ENCODE measurements at regions not wholly inside any gene's neighbourhood (a gene's known extent, or its start where the extent isn't known, plus 50 kb on each side); places are given as distances from the start of the nearest gene placed in this dataset.

DNA sequence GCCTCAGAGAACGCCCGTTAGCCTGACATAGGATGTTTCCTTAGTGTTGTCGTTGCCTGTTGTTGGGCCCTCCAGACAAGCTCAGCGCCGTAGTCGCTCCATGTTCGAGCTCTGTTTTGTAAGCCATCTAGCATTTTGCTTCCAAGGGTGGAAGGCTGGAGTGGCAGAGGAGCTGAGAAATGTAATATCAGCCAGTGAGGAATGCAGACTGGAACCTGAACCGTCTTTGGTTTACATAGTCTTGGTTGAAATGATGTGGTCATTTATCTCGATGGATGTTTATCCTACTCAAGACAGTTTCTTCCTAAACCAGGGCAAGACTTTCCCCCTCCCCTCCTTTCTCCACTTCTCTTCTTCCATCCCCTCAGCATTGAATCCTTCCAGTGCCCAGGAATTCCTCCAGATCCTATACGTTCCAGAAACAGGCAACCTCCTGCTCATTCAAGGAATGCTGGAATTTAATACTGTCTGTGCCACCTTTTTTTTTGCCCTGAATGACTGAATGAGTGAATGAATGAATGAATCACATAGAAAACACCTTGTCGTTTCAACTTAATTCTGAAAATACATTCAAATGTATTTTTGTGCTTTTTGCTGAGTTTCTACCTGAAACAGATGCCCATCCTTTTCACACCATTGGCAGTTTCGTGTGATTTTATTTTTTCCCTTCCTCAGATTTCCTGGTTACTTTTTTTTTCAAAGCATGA lies 109.5 kb upstream of the MBNL2 start:
- DNase-seq: no peak

DNA sequence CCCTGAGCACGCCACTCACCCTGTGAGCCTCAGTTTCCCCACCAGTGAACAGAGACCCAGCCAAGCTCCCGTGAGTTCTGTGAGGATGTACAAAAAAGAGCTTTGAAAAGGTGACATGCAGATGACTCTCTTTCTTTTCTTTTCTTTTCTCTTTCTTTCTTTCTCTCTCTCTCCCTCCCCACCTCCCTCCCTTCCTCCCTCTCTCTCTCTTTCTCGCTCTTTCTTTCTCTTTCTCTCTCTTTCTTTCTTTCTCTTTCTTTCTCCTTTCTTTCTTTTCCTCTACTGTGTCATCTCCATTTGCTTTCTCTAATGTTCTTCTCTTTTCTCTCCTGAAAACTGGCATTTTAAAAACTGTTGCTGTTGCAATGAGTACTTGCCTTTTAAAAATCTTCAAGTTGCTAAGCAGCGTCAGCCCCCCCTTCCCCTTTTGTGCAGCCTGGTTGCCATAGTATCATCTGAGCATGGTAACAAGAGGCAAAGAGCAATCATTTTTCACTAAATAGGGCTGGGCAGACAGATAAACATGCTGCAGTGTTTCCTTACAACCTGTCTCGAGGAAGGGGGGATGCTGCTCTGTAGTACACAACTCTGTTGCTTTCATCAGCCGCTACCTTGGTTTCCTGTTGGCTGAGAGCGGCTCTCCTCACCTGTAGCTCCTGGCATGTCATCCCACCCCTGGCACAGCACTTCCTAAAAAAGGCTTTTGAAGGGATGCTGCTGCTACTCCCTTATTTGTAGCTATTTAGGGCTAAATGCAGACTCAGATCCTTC lies 108.7 kb upstream of the MBNL2 start:
- no peak for DNase-seq

DNA sequence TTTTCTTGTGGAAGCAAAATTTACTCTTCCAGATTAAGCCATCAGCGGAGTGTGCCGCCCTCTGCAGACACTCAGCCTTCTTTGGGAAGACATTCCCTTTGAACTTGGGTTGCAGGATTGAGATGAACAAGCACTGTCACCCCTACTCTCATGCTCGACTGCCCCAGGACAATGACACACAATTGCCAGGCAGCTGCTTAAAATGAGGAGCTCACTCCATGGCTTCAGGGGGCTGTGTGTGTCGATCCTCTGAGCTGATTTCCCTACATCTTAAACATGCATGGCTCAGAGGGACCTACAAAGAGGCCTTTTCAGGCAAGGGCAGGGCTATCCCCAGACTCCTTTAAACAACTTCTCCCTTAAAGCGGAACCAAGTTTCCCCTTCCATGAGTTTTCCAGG lies 107.5 kb upstream of the MBNL2 start:
- DNase-seq: no peak

DNA sequence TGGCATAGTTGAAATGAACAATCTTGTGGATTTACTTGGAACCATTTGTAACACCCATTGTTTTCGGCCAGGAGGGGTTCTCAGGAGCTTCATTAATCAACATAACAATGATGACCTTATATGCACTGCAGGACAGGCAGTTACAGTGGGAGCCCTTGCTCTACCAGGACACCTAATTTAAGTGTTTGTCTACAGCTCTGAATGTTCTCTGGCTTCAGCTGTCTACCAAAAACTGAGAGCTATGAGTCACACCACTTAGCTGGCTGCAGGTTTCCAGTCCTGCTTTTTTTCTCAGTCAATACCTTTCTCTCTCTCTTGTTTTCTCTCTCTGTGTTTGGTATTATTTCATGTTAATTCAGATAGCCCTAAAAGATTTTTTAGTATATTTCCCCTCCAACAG lies 105.4 kb upstream of the MBNL2 start:
- DNase-seq: peak; percentile 48

DNA sequence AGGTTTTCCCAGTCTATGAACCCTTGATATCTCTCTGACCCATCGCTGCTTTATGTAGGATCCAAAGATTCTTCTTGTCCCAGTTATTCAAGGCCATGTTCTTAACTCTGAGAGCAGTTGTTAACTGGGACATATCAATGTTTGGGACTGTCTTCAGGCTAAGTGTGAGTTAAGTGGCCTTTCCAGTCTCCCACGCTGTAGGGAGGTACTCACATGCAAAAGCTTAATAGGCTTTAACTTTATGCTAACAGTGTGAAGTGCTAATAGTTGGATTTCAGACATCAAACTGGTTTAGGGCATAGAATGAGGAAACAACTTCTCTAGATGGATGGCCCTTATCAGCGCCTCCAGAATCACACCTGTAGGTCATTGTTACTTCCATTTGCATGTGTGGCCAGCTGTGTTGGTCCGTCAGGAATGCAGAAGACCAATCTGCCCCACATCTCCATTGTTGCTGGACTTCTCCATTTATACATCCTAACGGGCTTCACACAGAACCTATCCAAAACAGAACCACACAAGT lies 104.7 kb upstream of the MBNL2 start:
- no peak for DNase-seq

- DNase-seq: no peak
Observed at GRCh38 chr13:97119943-97120342, 102.2 kb upstream of the MBNL2 start.

- peak; percentile 44 for DNase-seq
Observed at GRCh38 chr13:97120346-97120745, 101.8 kb upstream of the MBNL2 start.

- DNase-seq: no peak
Observed at GRCh38 chr13:97120976-97121375, 101.2 kb upstream of the MBNL2 start.

DNA sequence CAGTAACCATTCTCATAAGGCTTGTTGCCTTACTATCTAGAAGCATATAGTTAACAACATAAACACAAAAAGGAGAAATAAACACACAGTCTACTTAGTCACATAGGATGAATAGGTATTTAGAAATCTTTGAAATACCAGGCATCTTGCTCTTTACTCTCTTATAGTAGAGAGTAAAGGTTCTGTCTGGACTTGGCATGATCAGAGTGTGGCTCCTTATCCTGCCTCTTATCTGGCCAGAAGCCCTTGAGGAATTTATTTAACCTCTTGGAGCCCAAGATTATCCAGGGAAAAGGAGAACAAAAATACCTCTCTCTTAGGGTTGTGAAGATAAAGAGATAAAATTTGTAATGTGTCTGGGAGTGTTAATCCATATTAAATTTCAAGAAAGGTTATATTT lies 100.2 kb upstream of the MBNL2 start:
- peak; percentile 84 for DNase-seq

- peak; percentile 78 for DNase-seq
Observed at GRCh38 chr13:97122381-97122996, 99.6 kb upstream of the MBNL2 start.

- no peak for DNase-seq
Observed at GRCh38 chr13:97124206-97124605, 97.9 kb upstream of the MBNL2 start.

- DNase-seq: peak; percentile 50
Observed at GRCh38 chr13:97124915-97125809, 97.0 kb upstream of the MBNL2 start.

- DNase-seq: peak; percentile 36
Observed at GRCh38 chr13:97125810-97126738, 96.1 kb upstream of the MBNL2 start.

- DNase-seq: no peak
Observed at GRCh38 chr13:97127842-97128241, 94.3 kb upstream of the MBNL2 start.

DNA sequence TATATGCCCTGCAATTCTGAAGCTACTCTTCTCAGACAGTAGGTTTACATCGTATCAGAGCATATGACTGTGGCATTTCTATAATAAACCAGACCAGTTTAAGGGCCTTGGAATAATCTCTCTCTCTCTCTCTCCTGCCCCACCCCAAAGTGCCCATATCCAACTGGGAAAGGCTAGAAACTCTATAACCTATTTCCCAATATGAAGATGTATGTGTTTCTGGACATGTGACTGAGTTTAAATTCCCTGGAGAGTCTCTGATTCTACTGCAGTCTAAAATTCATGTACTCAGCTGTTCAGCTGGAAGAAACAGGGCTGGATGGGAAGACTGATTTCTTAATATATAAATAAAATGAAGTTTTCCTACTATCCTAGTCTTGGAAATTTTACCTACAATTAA lies 91.9 kb upstream of the MBNL2 start:
- DNase-seq: no peak

DNA sequence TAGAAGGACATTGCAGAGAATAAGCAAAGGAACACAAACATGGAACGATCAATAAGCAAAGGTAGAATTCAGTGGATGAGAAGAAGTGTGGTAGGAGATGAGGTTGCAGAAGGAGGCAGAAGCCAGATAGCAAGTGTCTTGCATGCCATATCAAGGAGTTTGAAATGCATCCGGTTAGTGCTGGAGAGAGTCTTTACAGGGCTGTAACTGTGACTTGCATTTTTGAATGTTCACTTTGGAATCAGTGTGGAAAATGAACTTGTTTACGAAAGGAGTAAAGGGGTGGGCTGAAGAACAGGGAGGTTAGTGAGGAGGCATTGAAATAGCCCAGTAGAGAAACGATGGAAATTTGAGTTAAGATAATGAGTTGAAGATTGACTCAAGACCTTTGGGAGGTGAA lies 90.7 kb upstream of the MBNL2 start:
- DNase-seq: no peak

DNA sequence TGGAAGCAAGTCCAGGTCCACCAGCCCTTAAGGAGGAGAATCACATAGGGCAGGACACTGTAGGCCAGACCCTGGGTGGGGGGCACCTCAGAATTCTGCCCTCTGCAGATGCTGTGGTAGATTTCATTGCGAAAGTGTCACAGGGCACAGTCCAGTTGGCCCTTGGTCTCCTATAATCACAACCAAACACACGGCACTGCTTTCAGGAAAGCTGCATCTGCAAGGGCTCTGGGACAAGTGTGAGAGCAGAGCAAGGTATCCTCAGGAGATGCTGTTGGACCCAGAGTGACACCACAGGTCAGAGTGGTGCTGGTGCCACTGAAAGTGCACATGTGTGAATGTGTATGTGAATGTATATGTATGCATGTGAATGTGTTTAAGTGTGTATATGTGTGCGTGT lies 88.6 kb upstream of the MBNL2 start:
- no peak for DNase-seq

DNA sequence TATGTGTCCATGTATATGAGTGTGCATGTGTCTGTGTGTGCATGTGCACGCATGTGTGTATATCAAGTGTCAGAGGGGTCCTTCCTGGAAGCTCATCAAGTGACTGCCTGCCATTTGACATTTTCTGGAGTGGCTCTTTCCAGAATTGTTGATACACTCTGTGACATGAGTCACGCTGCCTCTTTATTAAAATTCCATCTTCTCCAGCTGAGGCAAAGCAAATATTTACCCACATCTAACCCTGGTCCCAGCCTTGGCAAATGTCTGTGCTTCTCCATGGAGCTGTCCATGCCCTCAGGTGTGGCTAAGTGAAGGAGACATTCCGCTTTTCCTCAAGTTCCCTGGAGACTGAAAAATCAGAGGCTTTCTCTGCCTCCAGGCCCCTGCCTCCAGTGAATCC lies 88.2 kb upstream of the MBNL2 start:
- no peak for DNase-seq

DNA sequence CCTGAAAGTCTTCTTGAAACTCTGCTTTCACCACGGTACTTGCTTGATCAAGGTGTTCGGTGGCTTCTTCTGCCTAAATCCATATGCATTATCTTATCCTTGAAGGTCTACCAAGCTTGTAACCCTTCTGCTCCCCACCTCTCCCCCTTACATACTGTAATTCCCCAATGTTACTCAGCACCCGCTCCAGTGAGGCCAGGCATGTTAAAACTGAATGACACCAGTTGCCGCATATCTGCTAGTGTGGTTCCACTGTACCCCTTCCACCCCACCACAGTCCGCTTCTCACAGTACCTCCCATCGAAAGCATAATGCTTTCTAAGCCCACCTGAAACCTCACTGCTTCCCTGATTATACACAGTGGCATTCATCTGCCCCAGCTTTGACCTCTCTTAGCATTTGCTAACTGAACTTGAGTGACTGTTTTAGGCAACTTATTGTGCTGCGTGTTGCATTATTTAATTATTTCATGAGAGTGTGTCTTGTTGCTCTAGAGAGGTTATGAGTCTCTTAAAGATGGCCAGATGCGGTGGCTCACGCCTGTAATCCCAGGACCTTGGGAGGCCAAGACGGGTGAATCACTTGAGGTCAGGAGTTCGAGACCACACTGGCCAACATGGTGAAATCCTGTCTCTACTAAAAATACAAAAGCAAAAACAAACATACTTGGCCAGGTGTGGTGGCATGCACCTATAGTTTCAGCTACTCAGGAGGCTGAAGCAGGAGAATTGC lies 87.6 kb upstream of the MBNL2 start:
- no peak for DNase-seq

DNA sequence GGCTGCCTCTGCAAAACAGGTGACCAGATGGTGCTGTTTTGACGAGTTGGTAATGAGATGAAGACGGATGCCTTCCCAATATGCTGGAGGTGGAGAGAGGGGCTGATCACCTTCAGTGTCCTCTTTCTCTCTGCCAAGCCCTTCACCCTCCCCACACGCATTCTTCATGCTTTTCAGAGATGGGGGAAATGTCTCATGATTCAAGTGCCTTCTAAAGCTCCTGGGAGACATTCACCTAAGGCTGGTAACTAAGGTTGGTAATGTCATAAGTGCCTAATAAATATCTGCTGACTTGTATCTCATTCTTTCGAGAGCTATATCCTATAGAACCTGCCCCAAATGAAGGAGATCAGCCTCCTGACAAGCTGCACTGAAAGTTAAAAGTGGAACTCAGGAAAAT lies 86.2 kb upstream of the MBNL2 start:
- DNase-seq: no peak

DNA sequence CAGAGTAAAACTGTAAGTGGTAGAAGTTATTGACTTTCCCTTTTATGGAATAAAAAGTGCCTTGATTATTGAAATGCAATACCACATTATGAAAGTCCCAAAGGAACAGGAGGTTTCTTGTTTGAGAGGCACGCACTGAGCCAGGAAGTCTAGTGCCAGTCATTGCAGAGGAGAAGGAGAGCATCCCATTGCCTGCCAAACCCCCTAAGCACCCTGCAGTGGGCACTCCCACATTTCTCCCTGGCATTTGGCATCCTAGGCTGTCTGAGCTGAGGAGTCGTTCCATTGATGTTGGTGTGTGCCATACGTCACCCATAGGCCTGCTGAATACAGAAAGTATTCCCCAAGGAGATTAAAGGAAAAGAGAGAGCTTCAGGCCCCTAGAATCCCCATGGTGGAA lies 85.7 kb upstream of the MBNL2 start:
- DNase-seq: no peak
